ENCODE measurements at regions not wholly inside any gene's neighbourhood (a gene's known extent, or its start where the extent isn't known, plus 50 kb on each side); places are given as distances from the start of the nearest gene placed in this dataset.

DNA sequence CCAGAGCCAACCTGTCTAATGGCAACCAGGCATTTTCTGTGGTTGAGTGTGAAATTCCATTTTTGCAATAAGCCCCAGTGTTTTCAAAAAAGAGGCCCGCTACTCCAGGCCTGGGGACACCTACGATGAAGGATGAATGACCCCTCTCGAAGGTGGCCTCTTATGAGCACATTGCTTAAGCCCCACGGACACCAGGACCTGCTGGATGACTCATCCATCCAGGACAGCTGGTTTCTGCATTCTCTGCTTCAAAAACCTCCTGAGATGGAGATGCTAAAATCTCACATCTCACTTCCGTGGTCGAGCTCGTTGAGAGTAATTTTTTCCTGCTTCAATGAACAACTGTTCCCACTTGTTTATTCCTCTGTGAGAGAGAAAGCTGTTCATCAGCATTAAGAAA lies 150.2 kb upstream of the FZD8 start:
- Histone ChIP-seq H3K27me3 (ENCODE audit: control insufficient read depth, insufficient read depth, low read length) (peaks cover 2% of the 10 kb centered on the region), H3K36me3 (ENCODE audit: control insufficient read depth, insufficient read depth, low read length) (no peaks in the 10 kb centered on the region), H3K4me3 (ENCODE audit: low read depth, low read length) (no peak overlapping the region)
- TF ChIP-seq, protein P1, sequence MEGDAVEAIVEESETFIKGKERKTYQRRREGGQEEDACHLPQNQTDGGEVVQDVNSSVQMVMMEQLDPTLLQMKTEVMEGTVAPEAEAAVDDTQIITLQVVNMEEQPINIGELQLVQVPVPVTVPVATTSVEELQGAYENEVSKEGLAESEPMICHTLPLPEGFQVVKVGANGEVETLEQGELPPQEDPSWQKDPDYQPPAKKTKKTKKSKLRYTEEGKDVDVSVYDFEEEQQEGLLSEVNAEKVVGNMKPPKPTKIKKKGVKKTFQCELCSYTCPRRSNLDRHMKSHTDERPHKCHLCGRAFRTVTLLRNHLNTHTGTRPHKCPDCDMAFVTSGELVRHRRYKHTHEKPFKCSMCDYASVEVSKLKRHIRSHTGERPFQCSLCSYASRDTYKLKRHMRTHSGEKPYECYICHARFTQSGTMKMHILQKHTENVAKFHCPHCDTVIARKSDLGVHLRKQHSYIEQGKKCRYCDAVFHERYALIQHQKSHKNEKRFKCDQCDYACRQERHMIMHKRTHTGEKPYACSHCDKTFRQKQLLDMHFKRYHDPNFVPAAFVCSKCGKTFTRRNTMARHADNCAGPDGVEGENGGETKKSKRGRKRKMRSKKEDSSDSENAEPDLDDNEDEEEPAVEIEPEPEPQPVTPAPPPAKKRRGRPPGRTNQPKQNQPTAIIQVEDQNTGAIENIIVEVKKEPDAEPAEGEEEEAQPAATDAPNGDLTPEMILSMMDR (IDR thresholded peaks at IDR 0.05; ENCODE audit: insufficient read depth, low read length, poor library complexity, severe bottlenecking): no peak
- DNase-seq (ENCODE audit: low read depth): no peak

DNA sequence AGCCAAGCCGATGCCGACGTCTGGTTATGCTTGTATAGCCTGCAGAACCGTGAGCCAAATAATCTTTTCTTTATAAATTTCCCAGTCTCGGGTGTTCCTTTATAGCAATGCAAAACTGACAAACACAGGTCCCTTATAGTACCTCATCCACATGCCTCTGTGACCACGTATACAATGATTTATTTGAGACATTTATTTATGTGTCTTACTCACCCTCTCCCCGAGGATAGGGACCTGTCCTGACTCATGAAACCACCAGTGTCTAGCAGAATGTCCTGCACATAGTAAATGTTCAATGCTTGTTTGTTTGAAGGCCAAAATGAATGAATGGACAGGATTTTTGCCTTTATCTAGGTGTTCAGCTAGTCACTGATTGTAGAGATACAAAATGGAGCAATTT lies 147.9 kb upstream of the FZD8 start:
- TF ChIP-seq, protein P1 (IDR thresholded peaks at IDR 0.05; ENCODE audit: insufficient read depth, low read length, poor library complexity, severe bottlenecking): no peak
- Histone ChIP-seq H3K27me3 (ENCODE audit: control insufficient read depth, insufficient read depth, low read length) (peaks cover 2% of the 10 kb centered on the region), H3K36me3 (ENCODE audit: control insufficient read depth, insufficient read depth, low read length) (no peaks in the 10 kb centered on the region), H3K4me3 (ENCODE audit: low read depth, low read length) (no peak overlapping the region)
- peak; percentile 43 for DNase-seq (ENCODE audit: low read depth)

DNA sequence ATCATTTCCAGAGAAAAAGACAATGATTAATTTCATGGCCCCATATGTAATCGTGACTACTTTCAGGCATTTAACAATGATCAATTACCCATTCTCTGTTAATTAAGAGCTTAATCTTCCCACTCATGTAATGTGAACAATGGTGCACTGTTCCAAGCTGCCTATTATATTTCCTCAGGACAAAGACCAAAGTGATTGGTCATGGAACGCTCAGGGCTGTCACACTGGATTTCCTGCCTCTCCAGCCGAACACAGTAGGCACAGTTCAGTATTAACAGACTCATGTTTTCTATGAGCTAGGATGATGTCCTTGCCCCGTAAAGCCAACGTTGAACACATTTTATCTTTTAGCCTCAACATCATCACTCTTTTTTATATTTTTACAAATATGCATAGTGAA lies 142.7 kb upstream of the FZD8 start:
- Histone ChIP-seq H3K27me3 (ENCODE audit: control insufficient read depth, insufficient read depth, low read length) (no peaks in the 10 kb centered on the region), H3K36me3 (ENCODE audit: control insufficient read depth, insufficient read depth, low read length) (no peaks in the 10 kb centered on the region), H3K4me3 (ENCODE audit: low read depth, low read length) (no peak overlapping the region)
- TF ChIP-seq, protein P1 (IDR thresholded peaks at IDR 0.05; ENCODE audit: insufficient read depth, low read length, poor library complexity, severe bottlenecking): no peak
- no peak for DNase-seq (ENCODE audit: low read depth)

DNA sequence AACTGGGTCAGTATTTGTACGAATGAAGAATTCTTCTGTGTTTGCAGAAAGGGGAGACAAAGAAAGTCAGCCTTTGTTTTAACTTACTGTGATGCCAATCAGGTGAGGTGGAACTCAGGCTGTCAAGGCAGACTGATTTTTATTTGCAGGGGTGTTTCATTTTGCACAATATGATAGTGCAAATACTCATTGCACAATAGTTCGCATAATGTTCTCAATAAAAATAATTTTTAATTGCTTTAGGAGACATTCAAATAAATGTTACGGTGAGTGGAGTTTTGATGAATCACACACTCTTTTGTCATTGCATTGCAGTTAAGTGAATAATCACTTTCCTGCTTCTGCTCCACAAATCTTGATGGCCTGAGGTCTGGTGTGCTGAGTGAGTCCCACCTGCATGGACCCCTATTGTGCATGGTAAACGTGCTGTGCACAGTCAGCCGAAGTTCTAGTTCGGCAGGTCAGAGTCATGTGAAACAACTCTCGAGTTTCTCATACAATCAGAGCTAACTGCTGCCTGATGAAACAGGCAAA lies 141.3 kb upstream of the FZD8 start:
- DNase-seq (ENCODE audit: low read depth): peak; percentile 81
- TF ChIP-seq, protein P1 (IDR thresholded peaks at IDR 0.05; ENCODE audit: insufficient read depth, low read length, poor library complexity, severe bottlenecking): no peak
- Histone ChIP-seq H3K4me3 (ENCODE audit: low read depth, low read length) (no peak overlapping the region), H3K36me3 (ENCODE audit: control insufficient read depth, insufficient read depth, low read length) (no peaks in the 10 kb centered on the region), H3K27me3 (ENCODE audit: control insufficient read depth, insufficient read depth, low read length) (no peaks in the 10 kb centered on the region)

DNA sequence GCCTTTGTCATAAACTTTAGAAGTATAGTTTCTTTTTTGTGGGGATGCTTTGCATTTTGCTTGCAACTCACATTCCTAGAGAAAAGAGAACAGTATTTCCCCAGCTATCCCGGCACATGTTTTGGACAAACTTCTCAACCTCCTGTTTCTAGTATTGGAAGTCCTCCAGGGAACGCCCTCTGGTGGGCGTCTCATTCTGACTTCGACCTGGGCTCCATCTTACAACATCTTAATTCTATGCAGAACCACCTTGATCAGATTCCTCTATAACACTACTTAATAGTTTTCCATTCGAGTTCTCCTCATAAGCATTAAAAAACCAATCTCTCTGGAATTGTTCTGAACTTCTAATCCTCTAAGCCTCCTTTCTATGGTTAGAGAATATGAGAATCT lies 139.5 kb upstream of the FZD8 start:
- Histone ChIP-seq H3K4me3 (ENCODE audit: low read depth, low read length) (no peak overlapping the region), H3K27me3 (ENCODE audit: control insufficient read depth, insufficient read depth, low read length) (no peaks in the 10 kb centered on the region), H3K36me3 (ENCODE audit: control insufficient read depth, insufficient read depth, low read length) (no peaks in the 10 kb centered on the region)
- DNase-seq (ENCODE audit: low read depth): no peak
- TF ChIP-seq, protein P1 (IDR thresholded peaks at IDR 0.05; ENCODE audit: insufficient read depth, low read length, poor library complexity, severe bottlenecking): peak; percentile 35

DNA sequence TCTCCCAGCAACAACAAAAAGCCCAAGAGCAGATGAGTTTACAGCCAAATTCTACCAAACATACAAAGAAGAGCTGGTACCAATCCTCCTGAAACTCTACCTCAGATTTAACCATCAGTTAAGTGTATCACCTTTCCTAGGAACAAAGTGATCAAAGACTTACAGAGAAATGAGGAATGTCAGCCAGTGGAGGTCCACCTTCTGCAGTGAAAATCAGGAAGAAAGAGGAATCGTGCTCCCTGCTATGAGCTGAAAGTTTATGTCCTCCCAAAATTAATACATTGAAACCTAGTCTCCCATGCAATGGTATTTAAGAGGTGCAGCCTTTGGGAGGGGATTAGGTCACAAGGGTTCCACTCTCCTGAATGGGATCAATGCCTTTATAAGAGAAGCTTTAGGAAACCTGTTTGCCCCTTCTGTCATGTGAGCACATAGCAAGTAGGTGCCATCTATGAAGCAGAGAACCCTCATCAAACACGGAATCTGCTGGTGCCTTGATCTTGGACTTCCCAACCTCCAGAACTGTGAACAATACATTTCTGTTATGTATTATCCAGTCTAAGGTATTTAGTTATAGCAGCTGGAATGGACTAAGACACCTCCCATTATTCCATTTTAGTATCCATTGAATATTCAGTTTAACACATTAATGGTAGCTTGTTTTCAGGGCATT lies 139.0 kb upstream of the FZD8 start:
- Histone ChIP-seq H3K4me3 (ENCODE audit: low read depth, low read length) (no peak overlapping the region), H3K36me3 (ENCODE audit: control insufficient read depth, insufficient read depth, low read length) (no peaks in the 10 kb centered on the region), H3K27me3 (ENCODE audit: control insufficient read depth, insufficient read depth, low read length) (no peaks in the 10 kb centered on the region)
- no peak for DNase-seq (ENCODE audit: low read depth)
- TF ChIP-seq, protein P1 (IDR thresholded peaks at IDR 0.05; ENCODE audit: insufficient read depth, low read length, poor library complexity, severe bottlenecking): no peak

Measured in kidney epithelial cell (primary cell).